ENCODE measurements at regions not wholly inside any gene's neighbourhood (a gene's known extent, or its start where the extent isn't known, plus 50 kb on each side); places are given as distances from the start of the nearest gene placed in this dataset.

DNA sequence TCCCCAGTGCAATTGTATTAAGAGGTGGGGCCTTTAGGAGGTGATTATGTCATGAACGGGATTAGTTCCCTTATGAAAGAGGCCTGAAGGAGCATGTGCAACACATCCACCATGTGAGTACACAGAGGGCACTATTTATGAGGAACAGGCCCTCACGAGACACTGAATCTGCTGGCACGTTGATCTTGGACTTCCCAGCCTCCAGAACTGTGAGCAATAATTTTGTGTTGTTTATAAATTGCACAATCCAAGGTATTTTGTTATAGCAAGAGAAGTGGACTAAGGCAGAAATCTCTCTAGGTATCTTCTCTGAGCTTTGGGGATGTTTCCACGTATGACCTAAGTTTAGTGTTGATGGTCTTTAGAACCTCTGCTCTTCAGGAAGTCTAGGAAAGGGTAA is 149.3 kb upstream of the CBLB start:
- TF ChIP-seq CTCF (IDR thresholded peaks at IDR 0.05), result no peak
- no peak for TF ChIP-seq POLR2A (IDR thresholded peaks at IDR 0.05)

All from uterus (tissue), 2 donors.